Gastroesophageal sphincter (tissue), 4 donors: ENCODE measurements at regions not wholly inside any gene's neighbourhood (a gene's known extent, or its start where the extent isn't known, plus 50 kb on each side); places are given as distances from the start of the nearest gene placed in this dataset.
"Not testable (repeated sequence)": the region's sequence is repeated elsewhere in the genome, so short reads cannot be mapped to it uniquely, and the experiment has no call there.

Experiments
- ATAC-seq: fragments of 150-250 bp; one replicate; pipeline ENCODE4 v1.9.1; 2016; ENCODE audit warnings: mild to moderate bottlenecking, moderate library complexity
- H3K27ac ChIP-seq, 4 donors: fragments of 200-600 bp; sonication (generic) in 3 of 4; 1 replicate in 3 of 4; 2 replicates in 1 of 4; pipeline ENCODE4 v1.5.1; 2016 to 2019
- H3K27me3 ChIP-seq: fragments of 200-600 bp; sonication (generic); one replicate; pipeline ENCODE4 v1.5.1; 2019
- H3K36me3 ChIP-seq, 2 donors: fragments of 200-600 bp; sonication (generic); one replicate each; pipeline ENCODE4 v1.5.1; 2019; ENCODE audit warnings: control low read depth in 1 of 2
- H3K4me1 ChIP-seq, 3 donors: fragments of 200-600 bp; sonication (generic); 1 replicate in 2 of 3; 2 replicates in 1 of 3; pipeline ENCODE4 v1.5.1; 2016 to 2019; ENCODE audit warnings: control low read depth in 2 of 3
- H3K4me3 ChIP-seq, 2 donors: fragments of 200-600 bp; sonication (generic); one replicate each; pipeline ENCODE4 v1.5.1; 2019; ENCODE audit warnings: mild to moderate bottlenecking in 1 of 2, moderate library complexity in 1 of 2
- H3K9me3 ChIP-seq, 3 donors: fragments of 200-600 bp; sonication (generic); one replicate each; pipeline ENCODE4 v1.5.1; 2017 to 2019; ENCODE audit warnings: control low read depth in 2 of 3
- EP300 ChIP-seq: sonication (generic); formaldehyde crosslinking; IDR thresholded peaks from one replicate; pipeline ENCODE4 v1.6.1; 2017; ENCODE audit warnings: antibody characterized with exemption, mild to moderate bottlenecking
- POLR2A ChIP-seq, 2 donors: fragments of 450-650 bp; IDR thresholded peaks; one replicate each; pipeline ENCODE4 v1.6.1; 2017; ENCODE audit warnings: antibody characterized with exemption in 2 of 2, mild to moderate bottlenecking in 2 of 2, moderate library complexity in 1 of 2
- POLR2AphosphoS5 ChIP-seq: sonication (generic); formaldehyde crosslinking; IDR thresholded peaks from one replicate; pipeline ENCODE4 v1.6.1; 2017; ENCODE audit warnings: antibody characterized with exemption
- WGBS, 2 donors: methylation state at CpG; one replicate each; pipeline ENCODE4 v1.1.5; 2018; ENCODE audit warnings: low coverage in 1 of 2; 5-methylcytosine and 5-hydroxymethylcytosine counted together
- TF ChIP-seq, protein P1 (sequence below), 4 experiments: fragments of 200-600 bp in 2 of 4; fragments of 450-650 bp in 2 of 4; sonication (generic) in 1 of 4; IDR thresholded peaks; one replicate each; pipeline ENCODE4 v1.5.1; 2017 to 2019; ENCODE audit warnings: antibody characterized with exemption in 4 of 4, mild to moderate bottlenecking in 2 of 4, moderate library complexity in 2 of 4

DNA sequence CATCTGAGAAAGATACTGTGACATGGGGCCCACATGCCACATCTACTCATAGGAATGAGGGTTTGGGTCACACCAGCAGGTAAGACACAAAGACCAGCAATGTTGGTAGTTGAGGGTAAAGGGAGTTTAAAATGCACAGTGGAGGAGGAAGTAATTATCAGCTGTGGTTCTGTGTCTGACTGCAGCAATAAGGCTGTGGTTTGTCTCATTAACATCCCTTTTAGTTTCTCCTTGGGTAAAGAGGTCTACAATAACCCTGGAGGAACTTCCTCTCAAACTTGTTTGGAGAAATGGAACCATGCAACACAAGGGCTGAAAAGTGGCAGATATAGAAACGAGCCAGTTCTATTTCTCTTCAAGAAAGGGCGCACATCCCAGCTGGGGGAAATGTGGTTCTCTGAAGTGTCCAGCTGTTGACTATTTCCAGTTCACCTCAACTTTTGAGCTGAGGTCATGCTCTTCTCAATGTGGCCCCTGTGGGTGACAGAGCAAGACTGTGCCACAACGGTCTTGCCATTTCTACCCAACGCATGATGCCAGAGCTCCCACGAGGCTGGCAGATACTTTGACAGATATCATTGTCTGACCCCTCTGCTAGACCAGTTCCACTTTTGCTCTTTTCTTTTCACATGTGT lies 234.3 kb downstream of the SQOR start:
- ATAC-seq: no peak
- Histone ChIP-seq H3K36me3 (no peaks in the 10 kb centered on the region), H3K9me3 (peaks cover 0 to 6% (median 0%) of the 10 kb centered on the region in 3 donors), H3K27me3 (no peaks in the 10 kb centered on the region), H3K4me1 (no peaks in the 10 kb centered on the region), H3K27ac (no peak overlapping the region), H3K4me3 (no peak overlapping the region)
- TF ChIP-seq POLR2AphosphoS5: no peak
- WGBS, 2 donors: 75 to 79% methylated on average over 4 to 5 of the region's 5 CpGs

DNA sequence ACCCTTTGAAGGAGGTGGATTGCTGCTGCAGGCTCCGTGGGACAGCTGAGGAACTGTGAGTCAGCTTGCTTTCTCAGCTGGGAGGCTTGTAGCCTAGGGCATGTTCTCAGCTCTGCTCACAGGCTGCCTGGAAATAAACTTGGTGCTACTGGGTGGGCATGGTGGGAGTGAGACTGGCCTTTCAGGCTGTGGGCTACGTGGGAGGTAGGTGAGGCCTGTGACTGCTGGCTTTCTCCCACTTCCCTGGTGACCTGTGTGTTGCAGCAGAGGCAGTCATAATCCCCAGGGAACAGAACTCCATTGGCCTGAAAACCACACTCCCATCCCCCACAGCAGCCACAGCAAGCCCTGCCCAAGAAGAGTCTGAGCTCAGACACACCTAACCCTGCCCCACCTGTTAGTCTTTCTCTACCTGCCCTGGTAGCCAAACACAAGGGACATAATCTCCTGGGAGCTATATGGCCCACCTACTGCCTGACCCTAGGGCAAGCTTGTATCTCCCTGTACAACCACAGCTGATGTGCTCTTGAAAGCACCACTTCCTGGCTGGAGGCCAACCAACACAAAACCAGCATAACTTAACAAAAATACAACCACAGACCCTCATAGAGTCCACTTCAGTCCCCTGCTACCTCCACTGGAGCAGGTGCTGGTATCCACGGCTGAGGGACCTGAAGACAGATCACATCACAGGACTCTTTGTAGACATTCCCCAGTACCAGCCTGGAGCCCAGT lies 236.5 kb downstream of the SQOR start:
- Histone ChIP-seq H3K4me1 (no peaks in the 10 kb centered on the region), H3K27ac (no peak overlapping the region), H3K36me3 (no peaks in the 10 kb centered on the region), H3K4me3 (no peak overlapping the region), H3K9me3 (peaks cover 0 to 6% (median 0%) of the 10 kb centered on the region in 3 donors), H3K27me3 (no peaks in the 10 kb centered on the region)
- 80 to 89% methylated on average over 1 to 3 of the region's 3 CpGs for WGBS, 2 donors
- no peak for TF ChIP-seq POLR2A (IDR thresholded peaks at IDR 0.05)
- TF ChIP-seq EP300: no peak
- TF ChIP-seq POLR2AphosphoS5: no peak
- TF ChIP-seq, protein P1, sequence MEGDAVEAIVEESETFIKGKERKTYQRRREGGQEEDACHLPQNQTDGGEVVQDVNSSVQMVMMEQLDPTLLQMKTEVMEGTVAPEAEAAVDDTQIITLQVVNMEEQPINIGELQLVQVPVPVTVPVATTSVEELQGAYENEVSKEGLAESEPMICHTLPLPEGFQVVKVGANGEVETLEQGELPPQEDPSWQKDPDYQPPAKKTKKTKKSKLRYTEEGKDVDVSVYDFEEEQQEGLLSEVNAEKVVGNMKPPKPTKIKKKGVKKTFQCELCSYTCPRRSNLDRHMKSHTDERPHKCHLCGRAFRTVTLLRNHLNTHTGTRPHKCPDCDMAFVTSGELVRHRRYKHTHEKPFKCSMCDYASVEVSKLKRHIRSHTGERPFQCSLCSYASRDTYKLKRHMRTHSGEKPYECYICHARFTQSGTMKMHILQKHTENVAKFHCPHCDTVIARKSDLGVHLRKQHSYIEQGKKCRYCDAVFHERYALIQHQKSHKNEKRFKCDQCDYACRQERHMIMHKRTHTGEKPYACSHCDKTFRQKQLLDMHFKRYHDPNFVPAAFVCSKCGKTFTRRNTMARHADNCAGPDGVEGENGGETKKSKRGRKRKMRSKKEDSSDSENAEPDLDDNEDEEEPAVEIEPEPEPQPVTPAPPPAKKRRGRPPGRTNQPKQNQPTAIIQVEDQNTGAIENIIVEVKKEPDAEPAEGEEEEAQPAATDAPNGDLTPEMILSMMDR (IDR thresholded peaks at IDR 0.05): no peak
- no peak for ATAC-seq

DNA sequence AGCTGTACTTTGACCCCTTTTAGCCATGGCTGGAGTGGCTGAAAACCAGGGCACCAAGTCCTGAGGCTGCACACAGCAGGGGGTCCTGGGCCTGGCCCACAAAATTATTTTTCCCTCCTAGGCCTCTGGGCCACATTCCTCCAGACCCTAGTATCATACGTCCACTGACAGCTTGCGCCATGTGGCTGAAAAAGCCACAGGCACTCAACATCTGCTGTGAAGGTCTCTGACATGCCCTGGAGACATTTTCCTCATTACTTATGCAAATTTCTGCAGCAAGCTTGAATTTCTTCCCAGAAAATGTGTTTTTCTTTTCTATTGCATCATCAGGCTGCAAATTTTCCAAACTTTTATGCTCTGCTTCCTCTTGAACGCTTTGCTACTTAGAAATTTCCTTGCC lies 239.0 kb downstream of the SQOR start:
- Histone ChIP-seq H3K36me3 (no peaks in the 10 kb centered on the region), H3K27ac (no peak overlapping the region), H3K27me3 (no peaks in the 10 kb centered on the region), H3K4me3 (no peak overlapping the region), H3K4me1 (no peaks in the 10 kb centered on the region), H3K9me3 (peaks cover 0 to 6% (median 0%) of the 10 kb centered on the region in 3 donors)
- no peak for ATAC-seq
- WGBS, 2 donors: 61 to 85% methylated on average over 3 of the region's 3 CpGs
- TF ChIP-seq POLR2AphosphoS5 (no peak), POLR2A (IDR thresholded peaks at IDR 0.05) (no peak), EP300 (no peak)

DNA sequence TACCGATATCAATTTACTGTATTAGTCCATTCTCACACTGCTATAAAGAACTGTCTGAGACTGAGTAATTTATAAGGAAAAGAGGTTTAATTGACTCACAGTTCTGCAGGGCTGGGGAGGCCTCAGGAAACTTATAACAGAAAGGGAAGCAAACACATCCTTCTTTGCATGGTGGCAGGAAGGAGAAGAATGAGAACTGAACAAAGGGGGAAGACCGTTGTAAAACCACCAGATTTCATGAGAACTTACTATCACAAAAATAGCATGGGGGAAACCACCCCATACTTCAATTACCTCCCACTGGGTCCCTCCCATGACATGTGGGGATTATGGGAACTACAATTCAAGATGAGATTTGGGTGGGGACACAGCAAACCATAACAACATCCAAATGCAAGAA lies 239.7 kb downstream of the SQOR start:
- not testable (repeated sequence) for H3K4me3 ChIP-seq, H3K27ac ChIP-seq, H3K4me1 ChIP-seq, ATAC-seq, H3K27me3 ChIP-seq, H3K9me3 ChIP-seq, H3K36me3 ChIP-seq
- WGBS, 2 donors: 58 to 75% methylated on average over 1 to 2 of the region's 2 CpGs

DNA sequence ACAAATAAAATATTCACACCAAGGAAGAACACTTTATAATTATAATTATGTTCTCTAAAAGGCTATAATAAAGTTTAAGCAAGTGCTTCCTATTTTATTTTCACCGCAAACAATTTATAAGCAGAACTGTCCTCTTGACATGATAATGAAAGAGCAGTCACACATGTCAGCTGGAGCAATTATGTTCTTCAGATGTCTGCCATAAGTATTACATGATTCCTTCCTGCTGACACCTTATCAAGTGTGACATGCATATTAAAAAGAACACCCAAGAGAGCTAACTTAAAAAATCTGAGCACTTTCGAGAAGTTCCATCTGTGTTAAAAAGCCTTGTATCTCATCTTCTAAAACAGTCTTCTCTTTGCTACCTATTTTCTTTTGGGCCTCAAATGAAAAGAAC lies 249.5 kb downstream of the SQOR start:
- 86 to 92% methylated on average over 2 of the region's 2 CpGs for WGBS, 2 donors
- Histone ChIP-seq H3K27me3 (no peaks in the 10 kb centered on the region), H3K9me3 (no peaks in the 10 kb centered on the region), H3K36me3 (no peaks in the 10 kb centered on the region), H3K4me3 (no peak overlapping the region), H3K4me1 (no peaks in the 10 kb centered on the region), H3K27ac (no peak overlapping the region)
- ATAC-seq: no peak
- TF ChIP-seq POLR2AphosphoS5 (no peak), POLR2A (IDR thresholded peaks at IDR 0.05) (no peak), EP300 (no peak)
- TF ChIP-seq, protein P1 (IDR thresholded peaks at IDR 0.05): no peak

DNA sequence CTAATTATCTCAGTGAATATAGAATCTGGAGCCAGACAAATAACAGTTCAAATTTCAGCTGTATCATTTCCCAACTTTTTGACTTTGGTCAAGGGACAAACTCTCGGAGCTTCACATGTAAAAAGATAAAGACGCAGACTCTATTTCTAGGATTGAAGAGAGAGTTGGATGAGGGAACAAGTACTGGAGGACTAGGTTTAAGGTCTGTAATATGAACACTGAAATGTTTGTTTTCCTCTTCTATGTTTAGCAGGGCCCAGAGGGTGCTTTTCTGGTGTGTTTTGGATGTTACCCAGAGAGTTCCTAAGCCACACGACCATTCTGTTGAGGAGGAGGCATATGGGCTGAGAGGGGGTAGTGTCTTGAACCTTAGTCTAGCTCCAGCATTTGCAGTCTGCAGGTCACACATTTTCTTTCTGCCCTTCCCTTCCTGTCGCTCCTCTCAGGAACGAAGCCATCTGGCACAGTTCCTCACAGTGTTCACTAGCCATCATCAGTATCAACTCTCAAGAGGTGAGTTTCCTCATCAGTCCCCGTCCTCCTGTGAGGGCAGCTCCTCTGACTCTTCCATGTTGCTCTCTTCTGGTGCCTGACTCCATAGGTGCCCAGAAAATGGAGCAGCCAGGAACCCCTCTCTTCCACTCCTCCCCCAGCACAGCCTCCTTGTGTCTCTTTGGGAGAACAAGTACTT lies 250.1 kb downstream of the SQOR start:
- no peak overlapping the region for H3K27ac ChIP-seq
- no peaks in the 10 kb centered on the region for H3K36me3 ChIP-seq
- H3K4me1 ChIP-seq: no peaks in the 10 kb centered on the region
- H3K9me3 ChIP-seq: no peaks in the 10 kb centered on the region
- no peak overlapping the region for H3K4me3 ChIP-seq
- no peak for TF ChIP-seq POLR2AphosphoS5
- TF ChIP-seq, protein P1 (IDR thresholded peaks at IDR 0.05): no peak
- TF ChIP-seq EP300: no peak
- TF ChIP-seq POLR2A (IDR thresholded peaks at IDR 0.05): no peak
- 62 to 69% methylated on average over 4 to 6 of the region's 6 CpGs for WGBS, 2 donors
- H3K27me3 ChIP-seq: no peaks in the 10 kb centered on the region
- ATAC-seq: no peak
